ENCODE measurements at regions not wholly inside any gene's neighbourhood (a gene's known extent, or its start where the extent isn't known, plus 50 kb on each side); places are given as distances from the start of the nearest gene placed in this dataset.

DNA sequence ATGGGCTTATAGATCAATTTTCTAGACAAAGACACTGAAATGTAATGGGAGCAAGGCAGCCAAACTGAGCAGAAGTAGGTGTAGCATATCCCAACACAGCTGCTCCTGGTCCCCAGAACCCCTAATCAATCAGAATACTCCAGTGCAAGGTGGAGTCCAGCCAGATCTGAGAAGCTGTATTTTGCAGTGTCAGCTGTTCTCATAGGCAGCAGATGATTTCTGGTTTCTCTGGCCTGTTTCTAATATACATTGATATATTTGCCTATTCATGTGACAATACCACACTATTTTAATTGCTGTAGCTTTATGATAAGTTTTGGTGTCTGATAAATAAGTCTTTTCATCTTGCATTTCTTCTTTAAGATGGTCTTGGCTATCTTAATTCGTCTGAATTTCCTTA, 117.4 kb upstream of the STARD3NL start:
- H3K27me3 Mint-ChIP-seq (ENCODE audit: low read depth) = no peaks in the 10 kb centered on the region; the same call in 1 of the 2 replicates
- H3K18ac ChIP-seq (ENCODE audit: insufficient read length, low read depth, low read length) = no peak overlapping the region
- no peak overlapping the region for H3K9ac ChIP-seq (ENCODE audit: extremely low read depth, insufficient read length, low read length)
- no peaks in the 10 kb centered on the region for H3K9me3 Mint-ChIP-seq
- no peak overlapping the region for H4K8ac ChIP-seq (replicated peaks; ENCODE audit: insufficient read length, low read depth, low read length)
- WGBS (ENCODE audit: extremely low coverage, insufficient read length, low lambda C conversion rate) = no CpG with 5 or more reads among the region's 1 CpG
- H3K4me2 ChIP-seq (ENCODE audit: insufficient read depth, insufficient read length, low read length) = no peak overlapping the region
- H3K56ac ChIP-seq (ENCODE audit: insufficient read length, low read depth, low read length) = no peak overlapping the region
- H3K14ac ChIP-seq (ENCODE audit: insufficient read depth, low read length) = no peak overlapping the region
- no peak overlapping the region for H2AK5ac ChIP-seq (ENCODE audit: insufficient read length, low read length)
- H3K4me1 Mint-ChIP-seq = peaks cover 6% of the 10 kb centered on the region in 2 experiments; a peak in 3 of 4 replicates
- no peak overlapping the region for H2BK12ac ChIP-seq (ENCODE audit: insufficient read length, low read depth, low read length)
- H3K9me3 ChIP-seq (ENCODE audit: control insufficient read depth, low read depth, low read length) = no peaks in the 10 kb centered on the region
- no peak overlapping the region for H2BK20ac ChIP-seq (ENCODE audit: low read depth, low read length, poor library complexity, severe bottlenecking)
- no peaks in the 10 kb centered on the region for H3K23me2 ChIP-seq (ENCODE audit: insufficient read length, low read depth, low read length, poor library complexity, severe bottlenecking)
- H2AFZ ChIP-seq (ENCODE audit: low read length) = no peak overlapping the region
- H3K4me3 Mint-ChIP-seq = no peak overlapping the region
- H4K91ac ChIP-seq (ENCODE audit: insufficient read length, low read depth, low read length) = no peak overlapping the region
- no peak overlapping the region for H3K27ac Mint-ChIP-seq
- no peaks in the 10 kb centered on the region for H3K79me2 ChIP-seq (ENCODE audit: insufficient read depth, low read length)
- no peaks in the 10 kb centered on the region for H3K27me3 ChIP-seq (ENCODE audit: insufficient read depth, low read length)
- no peak overlapping the region for H3K27ac ChIP-seq (ENCODE audit: insufficient read length, low read depth, low read length)
- H2BK15ac ChIP-seq (ENCODE audit: low read depth, low read length) = no peak overlapping the region
- H3K79me1 ChIP-seq (ENCODE audit: insufficient read depth, low read depth, low read length, poor library complexity, severe bottlenecking) = no peaks in the 10 kb centered on the region
- H3K23ac ChIP-seq (ENCODE audit: insufficient read length, low read depth, low read length) = no peak overlapping the region
- H3K4ac ChIP-seq (ENCODE audit: low read depth, low read length) = no peak overlapping the region
- DNase-seq = no peak
- no peak overlapping the region for H2BK5ac ChIP-seq (ENCODE audit: insufficient read length, low read length)
- TF ChIP-seq, protein P1, sequence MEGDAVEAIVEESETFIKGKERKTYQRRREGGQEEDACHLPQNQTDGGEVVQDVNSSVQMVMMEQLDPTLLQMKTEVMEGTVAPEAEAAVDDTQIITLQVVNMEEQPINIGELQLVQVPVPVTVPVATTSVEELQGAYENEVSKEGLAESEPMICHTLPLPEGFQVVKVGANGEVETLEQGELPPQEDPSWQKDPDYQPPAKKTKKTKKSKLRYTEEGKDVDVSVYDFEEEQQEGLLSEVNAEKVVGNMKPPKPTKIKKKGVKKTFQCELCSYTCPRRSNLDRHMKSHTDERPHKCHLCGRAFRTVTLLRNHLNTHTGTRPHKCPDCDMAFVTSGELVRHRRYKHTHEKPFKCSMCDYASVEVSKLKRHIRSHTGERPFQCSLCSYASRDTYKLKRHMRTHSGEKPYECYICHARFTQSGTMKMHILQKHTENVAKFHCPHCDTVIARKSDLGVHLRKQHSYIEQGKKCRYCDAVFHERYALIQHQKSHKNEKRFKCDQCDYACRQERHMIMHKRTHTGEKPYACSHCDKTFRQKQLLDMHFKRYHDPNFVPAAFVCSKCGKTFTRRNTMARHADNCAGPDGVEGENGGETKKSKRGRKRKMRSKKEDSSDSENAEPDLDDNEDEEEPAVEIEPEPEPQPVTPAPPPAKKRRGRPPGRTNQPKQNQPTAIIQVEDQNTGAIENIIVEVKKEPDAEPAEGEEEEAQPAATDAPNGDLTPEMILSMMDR (conservative IDR thresholded peaks at IDR 0.05) = no peak
- no peaks in the 10 kb centered on the region; a peak in 1 of 7 replicates for H3K36me3 Mint-ChIP-seq (ENCODE audit: insufficient read depth in 1 of 3, low read depth in 3 of 3)
- H4K20me1 ChIP-seq (ENCODE audit: control insufficient read depth, insufficient read depth, insufficient read length) = no peaks in the 10 kb centered on the region
- H3T11ph ChIP-seq (ENCODE audit: low read length) = no peak overlapping the region
- H4K5ac ChIP-seq (ENCODE audit: insufficient read length, low read depth, low read length) = no peak overlapping the region
- H3K4me1 ChIP-seq (ENCODE audit: insufficient read depth, low read length) = no peaks in the 10 kb centered on the region
- H2BK120ac ChIP-seq (ENCODE audit: low read depth, low read length, poor library complexity, severe bottlenecking) = no peak overlapping the region
